DOHH2 (cell line): ENCODE measurements at regions not wholly inside any gene's neighbourhood (a gene's known extent, or its start where the extent isn't known, plus 50 kb on each side); places are given as distances from the start of the nearest gene placed in this dataset.

Experiments used
- EZH2phosphoT487 ChIP-seq: fragments of 200-600 bp; sonication (generic); IDR thresholded peaks from 2 replicates; pipeline ENCODE4 v1.6.1; 2017; ENCODE audit warnings: borderline replicate concordance, mild to moderate bottlenecking, antibody characterized with exemption, low read length, moderate library complexity, mixed read lengths
- TF ChIP-seq, protein P1 (sequence below): fragments of 200-600 bp; sonication (generic); IDR thresholded peaks from one replicate; pipeline ENCODE4 v1.5.1; 2014; ENCODE audit warnings: antibody characterized with exemption, mild to moderate bottlenecking, low read depth, low read length; ENCODE audit not compliant: poor library complexity, severe bottlenecking

DNA sequence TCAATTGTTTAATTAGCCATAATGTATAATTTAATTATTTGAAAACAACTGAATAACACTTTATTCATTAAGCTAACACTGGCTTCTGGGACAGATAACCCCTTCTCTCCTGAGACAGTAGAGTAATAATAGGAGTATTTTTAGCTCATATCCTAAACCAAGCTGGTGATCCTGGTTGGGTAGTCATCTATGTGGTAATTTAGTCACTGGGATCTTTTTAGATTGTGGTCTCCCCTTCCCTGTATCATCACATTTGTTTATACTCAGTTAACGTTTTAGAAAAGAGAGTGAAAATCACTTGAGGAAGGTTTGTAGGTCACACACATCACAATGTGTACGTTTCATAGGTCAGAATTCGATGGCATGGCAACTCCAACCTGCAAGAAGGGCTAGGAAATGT lies 1356.6 kb upstream of the ADGRL2 start:
- TF ChIP-seq, protein P1, sequence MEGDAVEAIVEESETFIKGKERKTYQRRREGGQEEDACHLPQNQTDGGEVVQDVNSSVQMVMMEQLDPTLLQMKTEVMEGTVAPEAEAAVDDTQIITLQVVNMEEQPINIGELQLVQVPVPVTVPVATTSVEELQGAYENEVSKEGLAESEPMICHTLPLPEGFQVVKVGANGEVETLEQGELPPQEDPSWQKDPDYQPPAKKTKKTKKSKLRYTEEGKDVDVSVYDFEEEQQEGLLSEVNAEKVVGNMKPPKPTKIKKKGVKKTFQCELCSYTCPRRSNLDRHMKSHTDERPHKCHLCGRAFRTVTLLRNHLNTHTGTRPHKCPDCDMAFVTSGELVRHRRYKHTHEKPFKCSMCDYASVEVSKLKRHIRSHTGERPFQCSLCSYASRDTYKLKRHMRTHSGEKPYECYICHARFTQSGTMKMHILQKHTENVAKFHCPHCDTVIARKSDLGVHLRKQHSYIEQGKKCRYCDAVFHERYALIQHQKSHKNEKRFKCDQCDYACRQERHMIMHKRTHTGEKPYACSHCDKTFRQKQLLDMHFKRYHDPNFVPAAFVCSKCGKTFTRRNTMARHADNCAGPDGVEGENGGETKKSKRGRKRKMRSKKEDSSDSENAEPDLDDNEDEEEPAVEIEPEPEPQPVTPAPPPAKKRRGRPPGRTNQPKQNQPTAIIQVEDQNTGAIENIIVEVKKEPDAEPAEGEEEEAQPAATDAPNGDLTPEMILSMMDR = no peak
- TF ChIP-seq EZH2phosphoT487 = no peak
